Left renal pelvis (tissue), 4 donors: ENCODE measurements at regions not wholly inside any gene's neighbourhood (a gene's known extent, or its start where the extent isn't known, plus 50 kb on each side); places are given as distances from the start of the nearest gene placed in this dataset.
"Not testable (repeated sequence)": the region's sequence is repeated elsewhere in the genome, so short reads cannot be mapped to it uniquely, and the experiment has no call there.

ENCODE experiments used
- DNase-seq, 4 donors: peaks; one replicate each; pipeline ENCODE4 v3.0.0-alpha.2; 2013; ENCODE audit warnings: low read depth in 4 of 4, low spot score in 3 of 4

- no peak for DNase-seq
These were observed 86.2 kb downstream of the RPL27A start for GRCh38 chr11:8768625-8769333.

- no peak for DNase-seq
These were observed 90.3 kb downstream of the RPL27A start for GRCh38 chr11:8772571-8773519.

- no peak for DNase-seq
These were observed 91.4 kb downstream of the RPL27A start for GRCh38 chr11:8773916-8774539.

GRCh38 chr11:8774916-8775315 is 92.3 kb downstream of the RPL27A start:
- DNase-seq = not testable (repeated sequence)

- DNase-seq = no peak
These were observed 92.7 kb downstream of the RPL27A start for GRCh38 chr11:8775332-8775731.

GRCh38 chr11:8775734-8776133 is 93.1 kb downstream of the RPL27A start:
- DNase-seq = no peak

GRCh38 chr11:8776209-8776608 is 93.6 kb downstream of the RPL27A start:
- no peak for DNase-seq

- DNase-seq = no peak
These were observed 95.5 kb downstream of the RPL27A start for GRCh38 chr11:8777907-8778767.

GRCh38 chr11:8779107-8779506 is 96.5 kb downstream of the RPL27A start:
- DNase-seq = no peak

GRCh38 chr11:8779732-8780131 is 97.1 kb downstream of the RPL27A start:
- DNase-seq = no peak

- DNase-seq = no peak
These were observed 102.4 kb downstream of the RPL27A start for GRCh38 chr11:8784954-8785353.

- DNase-seq = no peak
These were observed 102.9 kb downstream of the RPL27A start for GRCh38 chr11:8785457-8785856.

GRCh38 chr11:8785998-8786397 is 103.4 kb downstream of the RPL27A start:
- no peak for DNase-seq

- no peak for DNase-seq
These were observed 104.3 kb downstream of the RPL27A start for GRCh38 chr11:8786933-8787332.

- no peak for DNase-seq
These were observed 104.8 kb downstream of the RPL27A start for GRCh38 chr11:8787372-8787771.

- no peak for DNase-seq
These were observed 106.0 kb downstream of the RPL27A start for GRCh38 chr11:8788616-8789015.

GRCh38 chr11:8789864-8790263 is 107.3 kb downstream of the RPL27A start:
- no peak for DNase-seq

GRCh38 chr11:8790968-8791367 is 108.4 kb downstream of the RPL27A start:
- DNase-seq = no peak

GRCh38 chr11:8792710-8793109 is 110.1 kb downstream of the RPL27A start:
- DNase-seq = no peak

GRCh38 chr11:8793114-8793777 is 110.7 kb downstream of the RPL27A start:
- no peak for DNase-seq
